ENCODE measurements at regions not wholly inside any gene's neighbourhood (a gene's known extent, or its start where the extent isn't known, plus 50 kb on each side); places are given as distances from the start of the nearest gene placed in this dataset.

- intact Hi-C loops (cut with DNase I): no loop called here
These were observed 77.5 kb upstream of the NKD1 start for GRCh38 chr16:50470687-50471086.

GRCh38 chr16:50469744-50470321 is 78.4 kb upstream of the NKD1 start:
- DNase-seq (ENCODE audit: low spot score): peak; percentile 75
- intact Hi-C loops (cut with DNase I): no loop called here

More at GRCh38 chr16:50470687-50471086, 77.5 kb upstream of the NKD1 start:
- no peak for DNase-seq (ENCODE audit: low spot score)

- peak; percentile 63 for DNase-seq (ENCODE audit: low spot score)
- intact Hi-C loops (cut with DNase I): no loop called here
These were observed 79.0 kb upstream of the NKD1 start for GRCh38 chr16:50469121-50469743.

GRCh38 chr16:50468749-50469078 is 79.5 kb upstream of the NKD1 start:
- no peak for DNase-seq (ENCODE audit: low spot score)
- intact Hi-C loops (cut with DNase I): no loop called here

GRCh38 chr16:50467943-50468748 is 80.0 kb upstream of the NKD1 start:
- intact Hi-C loops (cut with DNase I): no loop called here
- DNase-seq (ENCODE audit: low spot score): no peak

- intact Hi-C loops (cut with DNase I): no loop called here
- no peak for DNase-seq (ENCODE audit: low spot score)
These were observed 80.6 kb upstream of the NKD1 start for GRCh38 chr16:50467559-50467942.

- intact Hi-C loops (cut with DNase I): no loop called here
These were observed 82.0 kb upstream of the NKD1 start for GRCh38 chr16:50466170-50466569.

GRCh38 chr16:50464325-50465290 is 83.6 kb upstream of the NKD1 start:
- intact Hi-C loops (cut with DNase I): no loop called here
- peak; percentile 72 for DNase-seq (ENCODE audit: low spot score)

More at GRCh38 chr16:50466170-50466569, 82.0 kb upstream of the NKD1 start:
- DNase-seq (ENCODE audit: low spot score): no peak

GRCh38 chr16:50463581-50464324 is 84.4 kb upstream of the NKD1 start:
- intact Hi-C loops (cut with DNase I): no loop called here
- no peak for DNase-seq (ENCODE audit: low spot score)

- DNase-seq (ENCODE audit: low spot score): no peak
- intact Hi-C loops (cut with DNase I): no loop called here
These were observed 85.2 kb upstream of the NKD1 start for GRCh38 chr16:50462793-50463507.

GRCh38 chr16:50461400-50461760 is 86.8 kb upstream of the NKD1 start:
- intact Hi-C loops (cut with DNase I): no loop called here
- DNase-seq (ENCODE audit: low spot score): no peak

GRCh38 chr16:50460538-50461399 is 87.4 kb upstream of the NKD1 start:
- intact Hi-C loops (cut with DNase I): no loop called here
- DNase-seq (ENCODE audit: low spot score): peak; percentile 44

- intact Hi-C loops (cut with DNase I): no loop called here
- peak; percentile 29 for DNase-seq (ENCODE audit: low spot score)
These were observed 88.6 kb upstream of the NKD1 start for GRCh38 chr16:50459496-50460080.

- DNase-seq (ENCODE audit: low spot score): no peak
- intact Hi-C loops (cut with DNase I): no loop called here
These were observed 89.3 kb upstream of the NKD1 start for GRCh38 chr16:50458667-50459495.

- intact Hi-C loops (cut with DNase I): no loop called here
- no peak for DNase-seq (ENCODE audit: low spot score)
These were observed 89.2 kb upstream of the BRD7 start for GRCh38 chr16:50457979-50458491.

GRCh38 chr16:50457423-50457822 is 88.6 kb upstream of the BRD7 start:
- no peak for DNase-seq (ENCODE audit: low spot score)
- intact Hi-C loops (cut with DNase I): no loop called here
